H1 (cell line): ENCODE measurements at regions not wholly inside any gene's neighbourhood (a gene's known extent, or its start where the extent isn't known, plus 50 kb on each side); places are given as distances from the start of the nearest gene placed in this dataset.

ENCODE experiments used
- CTCF ChIA-PET: fragments of 300-600 bp; sonication (Branson Sonifier 250); formaldehyde crosslinking; loops from one replicate; lab custom pipeline; 2021; ENCODE audit not compliant: partially characterized antibody; lab: Charles Lee
- POLR2A ChIA-PET: fragments of 300-600 bp; sonication (Branson Sonifier 250); formaldehyde crosslinking; loops from one replicate; lab custom pipeline; 2021; ENCODE audit warnings: inconsistent platforms; ENCODE audit not compliant: partially characterized antibody; lab: Charles Lee
- DNase-seq, 2 experiments: peaks; one replicate each; pipeline versions ENCODE4 v3.0.0 to v3.0.0-alpha.2; 2010 to 2022; ENCODE audit warnings: low spot score in 2 of 2, low read depth in 1 of 2, mixed read lengths in 1 of 2
- FAIRE-seq: peaks from 2 replicates; lab custom pipeline; 2011; peaks lifted over from hg19 to GRCh38; lab: Jason Lieb, UNC
- H2AFZ ChIP-seq: 2 replicates; pipeline ENCODE4 v1.8.1; 2012; ENCODE audit warnings: low read length, inconsistent platforms
- H2AK5ac ChIP-seq: 2 replicates; pipeline ENCODE4 v1.6.1; 2013; ENCODE audit warnings: low read depth, low read length
- H2BK120ac ChIP-seq: replicated peaks from 2 replicates; pipeline ENCODE3; 2013; ENCODE audit warnings: low read depth, low read length, inconsistent platforms
- H2BK12ac ChIP-seq: 2 replicates; pipeline ENCODE4 v1.6.1; 2013; ENCODE audit warnings: low read depth, low read length
- H2BK15ac ChIP-seq: 2 replicates; pipeline ENCODE4 v1.6.1; 2013; ENCODE audit warnings: low read length
- H2BK20ac ChIP-seq: 2 replicates; pipeline ENCODE4 v1.6.1; 2013; ENCODE audit warnings: low read length
- H2BK5ac ChIP-seq: 2 replicates; pipeline ENCODE4 v1.6.1; 2013; ENCODE audit warnings: low read depth, low read length
- H3K14ac ChIP-seq: 2 replicates; pipeline ENCODE4 v1.6.1; 2013; ENCODE audit warnings: inconsistent platforms; ENCODE audit not compliant: insufficient read length
- H3K18ac ChIP-seq: 2 replicates; pipeline ENCODE4 v1.6.1; 2013; ENCODE audit warnings: low read length; ENCODE audit errors: extremely low read depth
- H3K23ac ChIP-seq: 2 replicates; pipeline ENCODE4 v1.6.1; 2013; ENCODE audit warnings: inconsistent platforms; ENCODE audit not compliant: insufficient read length
- H3K23me2 ChIP-seq: 2 replicates; pipeline ENCODE4 v1.6.1; 2013; ENCODE audit warnings: low read depth, low read length
- H3K27ac ChIP-seq: 2 replicates; pipeline ENCODE4 v1.6.1; 2011; ENCODE audit warnings: low read depth, low read length, inconsistent platforms
- H3K27me3 ChIP-seq, 4 experiments: replicated peaks in 1 of 4; 1 replicate in 1 of 4; 2 replicates in 3 of 4; pipeline versions ENCODE4 v1.6.1 to v1.8.1; 2011 to 2013; ENCODE audit warnings: low read length in 3 of 4, mild to moderate bottlenecking in 3 of 4, inconsistent platforms in 2 of 4, mixed read lengths in 2 of 4, moderate library complexity in 1 of 4; ENCODE audit not compliant: control insufficient read depth in 3 of 4, insufficient read depth in 3 of 4; ENCODE audit errors: extremely low read depth in 1 of 4
- H3K36me3 ChIP-seq, 4 experiments: 2 replicates each; pipeline versions ENCODE4 v1.6.1 to v1.8.1; 2011 to 2013; ENCODE audit warnings: mild to moderate bottlenecking in 4 of 4, low read length in 3 of 4, moderate library complexity in 2 of 4, control low read depth in 1 of 4, inconsistent platforms in 1 of 4; ENCODE audit not compliant: insufficient read depth in 4 of 4, control insufficient read depth in 2 of 4
- H3K4ac ChIP-seq: replicated peaks from 2 replicates; pipeline ENCODE3; 2013; ENCODE audit warnings: low read length, low read depth, mixed read lengths, inconsistent platforms; ENCODE audit not compliant: insufficient read length
- H3K4me1 ChIP-seq, 4 experiments: replicated peaks in 1 of 4; 1 replicate in 1 of 4; 2 replicates in 3 of 4; pipeline versions ENCODE4 v1.6.1 to v1.8.1; 2011 to 2013; ENCODE audit warnings: low read length in 3 of 4, inconsistent platforms in 2 of 4, mixed read lengths in 1 of 4; ENCODE audit not compliant: insufficient read depth in 4 of 4, control insufficient read depth in 3 of 4
- H3K4me2 ChIP-seq, 2 experiments: 2 replicates each; pipeline versions ENCODE4 v1.6.1 to v1.8.1; 2011 to 2013; ENCODE audit warnings: low read depth in 2 of 2, low read length in 2 of 2, control low read depth in 1 of 2, inconsistent platforms in 1 of 2, mild to moderate bottlenecking in 1 of 2; ENCODE audit not compliant: insufficient read depth in 1 of 2
- H3K4me3 ChIP-seq, 4 experiments: fragments of 200-600, 300-600 bp in 1 of 4; sonication (generic), shearing (Covaris generic), sonication (Bioruptor Twin) in 1 of 4; 2 replicates each; pipeline versions ENCODE4 v1.5.1 to v1.8.1; 2011 to 2016; ENCODE audit warnings: low read length in 4 of 4, low read depth in 3 of 4, control low read depth in 2 of 4, inconsistent platforms in 2 of 4, mild to moderate bottlenecking in 2 of 4, mixed read lengths in 1 of 4, moderate library complexity in 1 of 4; ENCODE audit not compliant: insufficient read depth in 2 of 4; ENCODE audit errors: extremely low read depth in 1 of 4
- H3K56ac ChIP-seq: replicated peaks from 2 replicates; pipeline ENCODE3; 2013; ENCODE audit warnings: low read depth, mild to moderate bottlenecking, mixed read lengths, low read length, inconsistent platforms; ENCODE audit not compliant: insufficient read length
- H3K79me1 ChIP-seq: 2 replicates; pipeline ENCODE4 v1.6.1; 2013; ENCODE audit warnings: low read depth, low read length, control low read depth
- H3K79me2 ChIP-seq, 2 experiments: 2 replicates each; pipeline versions ENCODE4 v1.6.1 to v1.8.1; 2012 to 2013; ENCODE audit warnings: low read length in 2 of 2, mild to moderate bottlenecking in 2 of 2, inconsistent platforms in 1 of 2; ENCODE audit not compliant: insufficient read depth in 2 of 2, control insufficient read depth in 1 of 2
- H3K9ac ChIP-seq, 4 experiments: replicated peaks in 1 of 4; 1 replicate in 1 of 4; 2 replicates in 3 of 4; pipeline versions ENCODE4 v1.6.1 to v1.8.1; 2011 to 2013; ENCODE audit warnings: low read depth in 3 of 4, low read length in 3 of 4, control low read depth in 2 of 4, mild to moderate bottlenecking in 2 of 4, moderate library complexity in 2 of 4, inconsistent platforms in 1 of 4; ENCODE audit errors: extremely low read depth in 1 of 4
- H3K9me3 ChIP-seq, 2 experiments: 2 replicates each; pipeline versions ENCODE4 v1.6.1 to v1.8.1; 2012 to 2013; ENCODE audit warnings: mild to moderate bottlenecking in 2 of 2, moderate library complexity in 2 of 2, control low read depth in 1 of 2, inconsistent platforms in 1 of 2, low read depth in 1 of 2, low read length in 1 of 2, mixed read lengths in 1 of 2; ENCODE audit not compliant: insufficient read depth in 2 of 2
- H4K20me1 ChIP-seq, 2 experiments: replicated peaks in 1 of 2; 2 replicates each; pipeline versions ENCODE3 to v1.8.1; 2011 to 2013; ENCODE audit warnings: inconsistent platforms in 2 of 2, low read length in 2 of 2, mild to moderate bottlenecking in 1 of 2; ENCODE audit not compliant: insufficient read depth in 2 of 2, control insufficient read depth in 1 of 2
- H4K5ac ChIP-seq: 2 replicates; pipeline ENCODE4 v1.6.1; 2013; ENCODE audit warnings: low read length, low read depth, mixed read lengths, inconsistent platforms; ENCODE audit not compliant: insufficient read length
- H4K8ac ChIP-seq: 2 replicates; pipeline ENCODE4 v1.8.0; 2013; ENCODE audit warnings: mild to moderate bottlenecking, moderate library complexity, low read length, inconsistent platforms; ENCODE audit not compliant: insufficient read depth; ENCODE audit errors: extremely low read depth
- H4K91ac ChIP-seq: replicated peaks from 2 replicates; pipeline ENCODE3; 2013; ENCODE audit warnings: low read length, mixed read lengths, inconsistent platforms; ENCODE audit not compliant: insufficient read length
- CHD7 ChIP-seq: fragments of 300-600 bp; sonication (generic); IDR thresholded peaks from 2 replicates; pipeline ENCODE4 v1.7.1; 2012; ENCODE audit warnings: low read length, moderate library complexity, mild to moderate bottlenecking, inconsistent platforms; ENCODE audit not compliant: insufficient replicate concordance
- WGBS, 2 experiments: shearing (Covaris generic) in 1 of 2; methylation state at CpG; one replicate each; pipeline versions ENCODE4 v1.1.6 to v1.1.7; 2013 to 2015; ENCODE audit warnings: low lambda C conversion rate in 2 of 2, mixed read lengths in 2 of 2, inconsistent platforms in 1 of 2, low coverage in 1 of 2, missing lambda C conversion rate in 1 of 2; ENCODE audit not compliant: insufficient replicate concordance in 2 of 2, insufficient coverage in 1 of 2, insufficient read length in 1 of 2; ENCODE audit errors: extremely low coverage in 1 of 2, missing lambda C conversion rate in 1 of 2; 5-methylcytosine and 5-hydroxymethylcytosine counted together

- Histone ChIP-seq H3K4me2 (no peak overlapping the region), H3K4ac (no peak overlapping the region), H4K5ac (no peak overlapping the region), H2AFZ (no peak overlapping the region), H2BK120ac (no peak overlapping the region), H2BK5ac (no peak overlapping the region), H4K20me1 (no peaks in the 10 kb centered on the region), H4K8ac (no peak overlapping the region), H3K27ac (no peak overlapping the region), H3K4me1 (no peaks in the 10 kb centered on the region), H3K56ac (no peak overlapping the region), H3K23ac (no peak overlapping the region), H2BK15ac (no peak overlapping the region), H4K91ac (no peak overlapping the region), H3K79me1 (no peaks in the 10 kb centered on the region), H2AK5ac (no peak overlapping the region), H3K9ac (no peak overlapping the region), H3K18ac (no peak overlapping the region), H2BK12ac (no peak overlapping the region), H3K36me3 (no peaks in the 10 kb centered on the region), H3K9me3 (no peaks in the 10 kb centered on the region), H3K79me2 (no peaks in the 10 kb centered on the region), H3K27me3 (no peaks in the 10 kb centered on the region), H3K23me2 (no peaks in the 10 kb centered on the region; the same call in 1 of the 2 replicates), H3K14ac (no peak overlapping the region), H3K4me3 (no peak overlapping the region), H2BK20ac (no peak overlapping the region)
- WGBS, 2 experiments = 89% methylated on average over 3 of the region's 3 CpGs; no CpG with 5 or more reads in 1 of the 2 experiments
- DNase-seq = no peak
- POLR2A ChIA-PET = no interaction called here
- no peak for FAIRE-seq
- CTCF ChIA-PET = no interaction called here
- no peak for TF ChIP-seq CHD7
Observed at GRCh38 chr3:107128946-107129345, 248.3 kb upstream of the CCDC54 start.
